SK-N-SH (cell line): ENCODE measurements at regions not wholly inside any gene's neighbourhood (a gene's known extent, or its start where the extent isn't known, plus 50 kb on each side); places are given as distances from the start of the nearest gene placed in this dataset.
"Not testable (repeated sequence)": the region's sequence is repeated elsewhere in the genome, so short reads cannot be mapped to it uniquely, and the experiment has no call there.

ENCODE experiments used
- CTCF ChIA-PET: fragments of 300-600, 350-600 bp; formaldehyde crosslinking; extraction: SDS; loops from one replicate; lab custom pipeline; 2021; lab: Yijun Ruan, JAX
- POLR2A ChIA-PET: fragments of 350-600 bp; sonication (Branson Sonifier 250); formaldehyde crosslinking; extraction: SDS; loops from one replicate; lab custom pipeline; 2020; ENCODE audit warnings: antibody characterized with exemption, inconsistent platforms; lab: Yijun Ruan, JAX
- DNase-seq: peaks from one replicate; pipeline ENCODE4 v3.0.0; 2012
- H2AFZ ChIP-seq: fragments of 200-600 bp; sonication (generic); 2 replicates; pipeline ENCODE4 v1.8.1; 2016; ENCODE audit warnings: antibody characterized with exemption, mild to moderate bottlenecking, low read depth
- H3F3A ChIP-seq: fragments of 200-600 bp; sonication (generic); replicated peaks from 2 replicates; pipeline ENCODE3; 2016; ENCODE audit warnings: antibody characterized with exemption, mild to moderate bottlenecking; ENCODE audit not compliant: insufficient read depth
- H3K27ac ChIP-seq, 2 experiments: fragments of 200-500 bp in 1 of 2; fragments of 200-600 bp in 1 of 2; sonication (Bioruptor generic) in 1 of 2; sonication (generic), shearing (Covaris generic) in 1 of 2; 2 replicates each; pipeline versions ENCODE4 v1.5.1 to v1.6.1; 2014 to 2016; ENCODE audit warnings: low read depth in 2 of 2, inconsistent platforms in 1 of 2, low read length in 1 of 2, mild to moderate bottlenecking in 1 of 2, mixed read lengths in 1 of 2
- H3K27me3 ChIP-seq: fragments of 200-600 bp; sonication (generic), shearing (Covaris generic); 2 replicates; pipeline ENCODE4 v1.6.1; 2016; ENCODE audit warnings: mixed run types; ENCODE audit not compliant: insufficient read depth
- H3K36me3 ChIP-seq, 2 experiments: fragments of 200-500 bp in 1 of 2; fragments of 200-600 bp in 1 of 2; sonication (Bioruptor generic) in 1 of 2; sonication (generic) in 1 of 2; replicated peaks in 1 of 2; 2 replicates each; pipeline versions ENCODE3 to v1.5.1; 2014 to 2016; ENCODE audit warnings: low read length in 1 of 2, mild to moderate bottlenecking in 1 of 2; ENCODE audit not compliant: insufficient read depth in 2 of 2, control insufficient read depth in 1 of 2
- H3K4me1 ChIP-seq, 2 experiments: fragments of 200-500 bp in 1 of 2; fragments of 200-600 bp in 1 of 2; sonication (Bioruptor generic) in 1 of 2; sonication (generic), shearing (Covaris generic) in 1 of 2; 2 replicates each; pipeline versions ENCODE4 v1.5.1 to v1.6.1; 2014 to 2016; ENCODE audit warnings: low read depth in 1 of 2, low read length in 1 of 2, mixed run types in 1 of 2; ENCODE audit not compliant: insufficient read depth in 2 of 2, control insufficient read depth in 1 of 2
- H3K4me2 ChIP-seq: fragments of 200-600 bp; sonication (generic), shearing (Covaris generic); 2 replicates; pipeline ENCODE4 v1.6.1; 2017; ENCODE audit warnings: mixed run types
- H3K4me3 ChIP-seq, 2 experiments: fragments of 200-500 bp in 1 of 2; fragments of 200-600 bp in 1 of 2; sonication (Bioruptor generic) in 1 of 2; sonication (generic), shearing (Covaris generic) in 1 of 2; 2 replicates each; pipeline versions ENCODE4 v1.5.1 to v1.8.1; 2014 to 2016; ENCODE audit warnings: low read depth in 2 of 2, inconsistent platforms in 1 of 2, low read length in 1 of 2, mild to moderate bottlenecking in 1 of 2, mixed read lengths in 1 of 2, moderate library complexity in 1 of 2
- H3K79me2 ChIP-seq: fragments of 200-600 bp; sonication (generic); 2 replicates; pipeline ENCODE4 v1.8.1; 2017; ENCODE audit warnings: mild to moderate bottlenecking; ENCODE audit not compliant: insufficient read depth
- H3K9ac ChIP-seq: fragments of 200-600 bp; sonication (generic); 2 replicates; pipeline ENCODE4 v1.6.1; 2017; ENCODE audit warnings: mixed run types
- H3K9me2 ChIP-seq: fragments of 200-600 bp; sonication (generic); 2 replicates; pipeline ENCODE4 v1.6.1; 2017; ENCODE audit warnings: mixed run types
- H3K9me3 ChIP-seq: fragments of 200-600 bp; sonication (generic); 2 replicates; pipeline ENCODE4 v1.6.1; 2017; ENCODE audit warnings: mixed run types, mild to moderate bottlenecking, moderate library complexity
- H4K20me1 ChIP-seq: fragments of 200-600 bp; sonication (generic); 2 replicates; pipeline ENCODE4 v1.6.1; 2017; ENCODE audit warnings: mild to moderate bottlenecking, mixed run types; ENCODE audit not compliant: insufficient read depth
- EZH2phosphoT487 ChIP-seq: fragments of 200-600 bp; sonication (generic); IDR thresholded peaks from 2 replicates; pipeline ENCODE4 v1.6.1; 2017; ENCODE audit warnings: low read depth, mixed run types, mild to moderate bottlenecking, antibody characterized with exemption, moderate library complexity, borderline replicate concordance
- GATA2 ChIP-seq: sonication (generic); formaldehyde crosslinking; IDR thresholded peaks from 2 replicates; pipeline ENCODE4 v1.5.0; 2020; ENCODE audit warnings: mild to moderate bottlenecking, missing genetic modification reagents
- MXI1 ChIP-seq: IDR thresholded peaks from 2 replicates; pipeline ENCODE4 v1.6.1; 2012; ENCODE audit warnings: mild to moderate bottlenecking, low read depth, low read length, improper control_type of control experiment
- NFIC ChIP-seq: IDR thresholded peaks from 2 replicates; pipeline ENCODE4 v1.4.0; 2012; ENCODE audit warnings: borderline replicate concordance
- NRF1 ChIP-seq: IDR thresholded peaks from 2 replicates; pipeline ENCODE4 v1.6.1; 2012; ENCODE audit warnings: low read depth, mild to moderate bottlenecking, low read length
- RCOR1 ChIP-seq: fragments of 150-350 bp; IDR thresholded peaks from 2 replicates; pipeline ENCODE4 v1.6.1; 2017; ENCODE audit warnings: antibody characterized with exemption, low read length
- SIN3A ChIP-seq: IDR thresholded peaks from 2 replicates; pipeline ENCODE4 v1.6.1; 2012; ENCODE audit warnings: low read depth, mild to moderate bottlenecking, low read length, moderate library complexity, borderline replicate concordance
- SMC3 ChIP-seq: IDR thresholded peaks from 2 replicates; pipeline ENCODE4 v1.6.1; 2012; ENCODE audit warnings: low read depth, low read length, improper control_type of control experiment
- TAF1 ChIP-seq: IDR thresholded peaks from 2 replicates; pipeline ENCODE4 v1.6.1; 2012; ENCODE audit warnings: low read depth, mild to moderate bottlenecking, low read length, moderate library complexity, borderline replicate concordance
- TCF12 ChIP-seq: IDR thresholded peaks from 2 replicates; pipeline ENCODE4 v1.4.0; 2012
- YY1 ChIP-seq: IDR thresholded peaks from 2 replicates; pipeline ENCODE4 v1.4.0; 2012; ENCODE audit warnings: low read depth, mild to moderate bottlenecking
- WGBS: methylation state at CpG from one replicate; pipeline ENCODE4 v1.1.6; 2017; ENCODE audit warnings: low lambda C conversion rate; 5-methylcytosine and 5-hydroxymethylcytosine counted together
- TF ChIP-seq, protein P1 (sequence below): IDR thresholded peaks from 2 replicates; pipeline ENCODE4 v1.4.0; 2012; ENCODE audit warnings: low read depth
- TF ChIP-seq, protein P2 (sequence below): IDR thresholded peaks from 2 replicates; pipeline ENCODE4 v1.6.1; 2012; ENCODE audit warnings: mild to moderate bottlenecking, low read depth, low read length, moderate library complexity
- TF ChIP-seq, protein P3 (sequence below): IDR thresholded peaks from 2 replicates; pipeline ENCODE4 v1.4.0; 2012; ENCODE audit warnings: low read depth, borderline replicate concordance

DNA sequence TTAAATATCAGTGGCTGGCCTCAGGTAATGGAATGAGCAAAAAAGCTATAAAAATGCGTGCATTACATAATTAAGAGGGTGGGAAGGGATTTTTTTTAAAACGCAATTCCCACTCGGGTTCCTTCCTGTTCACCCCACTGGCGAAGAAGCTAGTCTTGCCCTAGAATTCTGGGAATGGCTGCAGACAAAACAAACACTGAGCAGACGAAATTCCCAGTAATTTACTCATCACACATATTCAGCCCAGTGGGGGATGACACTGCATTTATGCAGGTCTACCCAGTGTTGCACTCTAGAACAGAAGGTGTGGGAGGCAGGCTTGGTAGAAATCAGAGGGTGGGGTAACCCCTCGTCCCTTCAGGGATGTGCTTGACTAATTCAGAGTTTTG is 2695.0 kb upstream of the DEFB115 start:
- Histone ChIP-seq H3K4me3 (peak overlapping the region in 1 of 2 experiments; percentile 17; a peak in 1 of 4 replicates), H3K36me3 (peaks cover 0 to 5% of the 10 kb centered on the region in 2 experiments), H3F3A (peaks cover under 1% of the 10 kb centered on the region), H3K4me2 (peak overlapping the region; percentile 42), H3K9me2 (no peaks in the 10 kb centered on the region), H3K9ac (no peak overlapping the region), H2AFZ (no peak overlapping the region), H4K20me1 (no peaks in the 10 kb centered on the region), H3K79me2 (no peaks in the 10 kb centered on the region), H3K27me3 (no peaks in the 10 kb centered on the region), H3K9me3 (no peaks in the 10 kb centered on the region)
- WGBS: 23% methylated on average over 6 of the region's 6 CpGs
- DNase-seq: no peak
- no peak for TF ChIP-seq SMC3
- TF ChIP-seq NFIC: no peak
- no peak for TF ChIP-seq NRF1
- TF ChIP-seq, protein P1, sequence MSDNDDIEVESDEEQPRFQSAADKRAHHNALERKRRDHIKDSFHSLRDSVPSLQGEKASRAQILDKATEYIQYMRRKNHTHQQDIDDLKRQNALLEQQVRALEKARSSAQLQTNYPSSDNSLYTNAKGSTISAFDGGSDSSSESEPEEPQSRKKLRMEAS: no peak
- TF ChIP-seq, protein P2, sequence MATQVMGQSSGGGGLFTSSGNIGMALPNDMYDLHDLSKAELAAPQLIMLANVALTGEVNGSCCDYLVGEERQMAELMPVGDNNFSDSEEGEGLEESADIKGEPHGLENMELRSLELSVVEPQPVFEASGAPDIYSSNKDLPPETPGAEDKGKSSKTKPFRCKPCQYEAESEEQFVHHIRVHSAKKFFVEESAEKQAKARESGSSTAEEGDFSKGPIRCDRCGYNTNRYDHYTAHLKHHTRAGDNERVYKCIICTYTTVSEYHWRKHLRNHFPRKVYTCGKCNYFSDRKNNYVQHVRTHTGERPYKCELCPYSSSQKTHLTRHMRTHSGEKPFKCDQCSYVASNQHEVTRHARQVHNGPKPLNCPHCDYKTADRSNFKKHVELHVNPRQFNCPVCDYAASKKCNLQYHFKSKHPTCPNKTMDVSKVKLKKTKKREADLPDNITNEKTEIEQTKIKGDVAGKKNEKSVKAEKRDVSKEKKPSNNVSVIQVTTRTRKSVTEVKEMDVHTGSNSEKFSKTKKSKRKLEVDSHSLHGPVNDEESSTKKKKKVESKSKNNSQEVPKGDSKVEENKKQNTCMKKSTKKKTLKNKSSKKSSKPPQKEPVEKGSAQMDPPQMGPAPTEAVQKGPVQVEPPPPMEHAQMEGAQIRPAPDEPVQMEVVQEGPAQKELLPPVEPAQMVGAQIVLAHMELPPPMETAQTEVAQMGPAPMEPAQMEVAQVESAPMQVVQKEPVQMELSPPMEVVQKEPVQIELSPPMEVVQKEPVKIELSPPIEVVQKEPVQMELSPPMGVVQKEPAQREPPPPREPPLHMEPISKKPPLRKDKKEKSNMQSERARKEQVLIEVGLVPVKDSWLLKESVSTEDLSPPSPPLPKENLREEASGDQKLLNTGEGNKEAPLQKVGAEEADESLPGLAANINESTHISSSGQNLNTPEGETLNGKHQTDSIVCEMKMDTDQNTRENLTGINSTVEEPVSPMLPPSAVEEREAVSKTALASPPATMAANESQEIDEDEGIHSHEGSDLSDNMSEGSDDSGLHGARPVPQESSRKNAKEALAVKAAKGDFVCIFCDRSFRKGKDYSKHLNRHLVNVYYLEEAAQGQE: no peak
- no peak for TF ChIP-seq GATA2 (CRISPR knock-in tag)
- TF ChIP-seq MXI1: no peak
- TF ChIP-seq TAF1: no peak
- no peak for TF ChIP-seq YY1
- TF ChIP-seq RCOR1: no peak
- TF ChIP-seq TCF12: no peak
- TF ChIP-seq, protein P3, sequence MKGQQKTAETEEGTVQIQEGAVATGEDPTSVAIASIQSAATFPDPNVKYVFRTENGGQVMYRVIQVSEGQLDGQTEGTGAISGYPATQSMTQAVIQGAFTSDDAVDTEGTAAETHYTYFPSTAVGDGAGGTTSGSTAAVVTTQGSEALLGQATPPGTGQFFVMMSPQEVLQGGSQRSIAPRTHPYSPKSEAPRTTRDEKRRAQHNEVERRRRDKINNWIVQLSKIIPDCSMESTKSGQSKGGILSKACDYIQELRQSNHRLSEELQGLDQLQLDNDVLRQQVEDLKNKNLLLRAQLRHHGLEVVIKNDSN: no peak
- no peak for TF ChIP-seq SIN3A
- TF ChIP-seq EZH2phosphoT487: no peak
- TF ChIP-seq, all 33 proteins: peak for 0
- Histone ChIP-seq H3K27ac (peak overlapping the region in 1 of 2 experiments; percentile 55; a peak in 2 of 4 replicates), H3K4me1 (no peaks in the 10 kb centered on the region)
- POLR2A ChIA-PET: no interaction called here
- CTCF ChIA-PET: no interaction called here

DNA sequence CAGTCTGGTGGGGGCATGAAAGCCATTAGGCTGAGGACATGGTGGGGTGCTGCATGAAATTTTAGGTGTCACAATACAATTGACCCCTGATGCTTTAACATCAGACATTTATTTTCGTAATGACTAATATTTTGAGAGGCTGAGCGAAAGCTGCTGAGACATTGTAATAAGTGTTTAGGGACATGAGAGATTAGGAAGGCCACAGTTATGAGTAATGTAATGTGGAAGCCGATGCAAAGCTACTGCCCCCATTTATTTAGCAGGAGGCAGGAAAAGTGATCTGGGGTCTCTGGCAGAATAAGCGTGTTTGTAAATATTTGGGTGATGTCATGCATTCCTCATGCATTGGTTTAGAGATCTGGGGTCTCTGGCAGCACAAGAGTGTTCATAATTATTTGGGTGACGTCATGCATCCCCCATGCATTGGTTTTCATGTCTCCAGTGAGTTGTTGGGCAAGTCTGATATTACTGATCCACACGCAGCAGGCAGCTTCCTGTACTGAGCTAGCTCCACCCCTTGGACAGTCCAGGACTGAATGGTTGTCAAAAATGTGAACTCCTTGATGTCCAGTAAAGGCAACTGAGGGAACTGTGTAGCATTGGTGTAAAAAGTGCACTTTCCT is 2694.5 kb upstream of the DEFB115 start:
- H3K4me1 ChIP-seq, H3K36me3 ChIP-seq, H2AFZ ChIP-seq, H3K9me2 ChIP-seq, CTCF ChIA-PET, H3K9me3 ChIP-seq, H3F3A ChIP-seq, H3K27me3 ChIP-seq, POLR2A ChIA-PET, H3K79me2 ChIP-seq, DNase-seq, H3K9ac ChIP-seq, H4K20me1 ChIP-seq: not testable (repeated sequence)
- WGBS: 15% methylated on average over 6 of the region's 6 CpGs
- H3K4me3 ChIP-seq: peak overlapping the region in 1 of 2 experiments; percentile 17; a peak in 1 of 4 replicates
- peak overlapping the region; percentile 42; the same call in 1 of the 2 replicates for H3K4me2 ChIP-seq
- peak overlapping the region in 1 of 2 experiments; percentile 55; a peak in 2 of 4 replicates for H3K27ac ChIP-seq

DNA sequence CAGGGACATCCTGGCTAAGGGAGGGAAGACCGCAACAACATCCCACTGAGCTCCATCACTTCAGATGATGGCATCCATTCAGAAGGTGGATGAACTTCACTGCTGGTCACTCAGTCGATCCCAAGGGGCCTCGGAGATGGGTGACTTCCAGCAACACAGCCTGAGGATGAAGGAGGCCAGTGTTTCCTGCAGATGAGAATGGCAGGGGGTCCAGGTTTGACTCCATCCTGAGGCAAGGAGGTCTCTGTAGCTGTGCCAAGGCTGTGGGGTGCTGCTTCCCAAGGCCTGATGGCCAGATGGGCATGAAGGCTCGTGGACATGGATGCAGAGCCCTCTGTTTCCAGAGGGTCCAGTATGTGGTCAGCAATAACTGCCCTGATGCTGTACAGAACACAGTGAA is 2693.4 kb upstream of the DEFB115 start:
- peak overlapping the region in 1 of 2 experiments; percentile 55; a peak in 1 of 4 replicates for H3K27ac ChIP-seq
- H3K4me3 ChIP-seq, H3K79me2 ChIP-seq, H3K4me2 ChIP-seq, H3K4me1 ChIP-seq, H3K27me3 ChIP-seq, H3K9ac ChIP-seq, DNase-seq, CTCF ChIA-PET, H4K20me1 ChIP-seq, POLR2A ChIA-PET, H3K9me3 ChIP-seq, H3K9me2 ChIP-seq, H3K36me3 ChIP-seq, H3F3A ChIP-seq, H2AFZ ChIP-seq: not testable (repeated sequence)
- WGBS: 31% methylated on average over 4 of the region's 4 CpGs
